ENCODE measurements at regions not wholly inside any gene's neighbourhood (a gene's known extent, or its start where the extent isn't known, plus 50 kb on each side); places are given as distances from the start of the nearest gene placed in this dataset.

- peak; percentile 11 for DNase-seq (ENCODE audit: low spot score)
These were observed 2092.4 kb upstream of the TENM3 start for GRCh38 chr4:180150818-180151217.

GRCh38 chr4:180152831-180153230 is 2090.4 kb upstream of the TENM3 start:
- no peak for DNase-seq (ENCODE audit: low spot score)

- DNase-seq (ENCODE audit: low spot score): no peak
These were observed 2089.6 kb upstream of the TENM3 start for GRCh38 chr4:180153587-180153986.

- DNase-seq (ENCODE audit: low spot score): no peak
These were observed 2086.5 kb upstream of the TENM3 start for GRCh38 chr4:180156684-180157083.

- DNase-seq (ENCODE audit: low spot score): no peak
These were observed 2082.8 kb upstream of the TENM3 start for GRCh38 chr4:180160195-180160983.

- no peak for DNase-seq (ENCODE audit: low spot score)
These were observed 2078.4 kb upstream of the TENM3 start for GRCh38 chr4:180164799-180165198.

- DNase-seq (ENCODE audit: low spot score): no peak
These were observed 2073.8 kb upstream of the TENM3 start for GRCh38 chr4:180169394-180169793.

- no peak for DNase-seq (ENCODE audit: low spot score)
These were observed 2073.2 kb upstream of the TENM3 start for GRCh38 chr4:180169966-180170365.

GRCh38 chr4:180179146-180179545 is 2064.1 kb upstream of the TENM3 start:
- no peak for DNase-seq (ENCODE audit: low spot score)

GRCh38 chr4:180189666-180190065 is 2053.5 kb upstream of the TENM3 start:
- no peak for DNase-seq (ENCODE audit: low spot score)

GRCh38 chr4:180190382-180190781 is 2052.8 kb upstream of the TENM3 start:
- no peak for DNase-seq (ENCODE audit: low spot score)

GRCh38 chr4:180197471-180197870 is 2045.7 kb upstream of the TENM3 start:
- DNase-seq (ENCODE audit: low spot score): no peak

GRCh38 chr4:180203349-180203748 is 2039.9 kb upstream of the TENM3 start:
- DNase-seq (ENCODE audit: low spot score): no peak

- no peak for DNase-seq (ENCODE audit: low spot score)
These were observed 2037.9 kb upstream of the TENM3 start for GRCh38 chr4:180205276-180205675.

- DNase-seq (ENCODE audit: low spot score): no peak
These were observed 2035.3 kb upstream of the TENM3 start for GRCh38 chr4:180207921-180208320.

GRCh38 chr4:180217070-180217469 is 2026.1 kb upstream of the TENM3 start:
- DNase-seq (ENCODE audit: low spot score): no peak

GRCh38 chr4:180219080-180219479 is 2024.1 kb upstream of the TENM3 start:
- DNase-seq (ENCODE audit: low spot score): no peak

GRCh38 chr4:180225977-180226376 is 2017.2 kb upstream of the TENM3 start:
- DNase-seq (ENCODE audit: low spot score): no peak

- DNase-seq (ENCODE audit: low spot score): no peak
These were observed 2008.5 kb upstream of the TENM3 start for GRCh38 chr4:180234730-180235129.

GRCh38 chr4:180240670-180241069 is 2002.5 kb upstream of the TENM3 start:
- no peak for DNase-seq (ENCODE audit: low spot score)

GRCh38 chr4:180253419-180253818 is 1989.8 kb upstream of the TENM3 start:
- DNase-seq (ENCODE audit: low spot score): no peak

GRCh38 chr4:180261346-180261745 is 1981.9 kb upstream of the TENM3 start:
- no peak for DNase-seq (ENCODE audit: low spot score)

- no peak for DNase-seq (ENCODE audit: low spot score)
These were observed 1963.1 kb upstream of the TENM3 start for GRCh38 chr4:180280076-180280475.

GRCh38 chr4:180280726-180281297 is 1962.4 kb upstream of the TENM3 start:
- DNase-seq (ENCODE audit: low spot score): no peak

Measured in kidney capillary endothelial cell (primary cell).